Activated T-cell treated with anti-CD3 and anti-CD28 coated beads for 48 hours (primary cell): ENCODE measurements at regions not wholly inside any gene's neighbourhood (a gene's known extent, or its start where the extent isn't known, plus 50 kb on each side); places are given as distances from the start of the nearest gene placed in this dataset.

Experiments used
- DNase-seq: peaks from one replicate; pipeline ENCODE4 v3.0.0-alpha.2; 2020; ENCODE audit warnings: low read depth

DNA sequence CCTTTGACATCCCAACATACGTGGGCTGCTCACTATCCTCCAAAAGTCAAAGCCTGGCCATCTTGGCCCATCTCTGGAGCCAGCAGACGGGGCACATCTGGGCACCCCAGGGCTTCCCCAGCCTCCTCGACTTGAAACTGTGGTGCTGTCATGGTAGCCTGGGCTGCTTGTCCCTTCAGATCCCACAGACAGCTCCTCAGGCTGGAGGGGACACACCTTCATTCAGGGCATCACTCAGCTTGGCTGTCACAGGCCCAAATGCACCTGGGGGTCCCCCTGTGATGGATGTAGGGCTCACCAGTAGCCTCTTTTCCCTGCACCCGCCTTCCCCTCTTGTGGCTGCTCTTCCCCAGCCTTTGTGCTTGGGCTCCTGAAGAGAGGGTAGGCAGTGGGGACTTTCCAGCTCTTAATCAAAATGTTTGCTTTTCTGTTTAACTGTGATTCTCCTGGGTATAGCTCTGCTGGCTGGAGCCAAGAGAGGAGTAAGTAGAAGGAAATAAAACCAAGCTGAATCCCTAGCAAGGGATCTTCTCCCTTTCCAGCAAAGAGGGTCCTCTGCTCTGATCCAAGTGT lies 92.3 kb downstream of the GYPC start:
- no peak for DNase-seq

DNA sequence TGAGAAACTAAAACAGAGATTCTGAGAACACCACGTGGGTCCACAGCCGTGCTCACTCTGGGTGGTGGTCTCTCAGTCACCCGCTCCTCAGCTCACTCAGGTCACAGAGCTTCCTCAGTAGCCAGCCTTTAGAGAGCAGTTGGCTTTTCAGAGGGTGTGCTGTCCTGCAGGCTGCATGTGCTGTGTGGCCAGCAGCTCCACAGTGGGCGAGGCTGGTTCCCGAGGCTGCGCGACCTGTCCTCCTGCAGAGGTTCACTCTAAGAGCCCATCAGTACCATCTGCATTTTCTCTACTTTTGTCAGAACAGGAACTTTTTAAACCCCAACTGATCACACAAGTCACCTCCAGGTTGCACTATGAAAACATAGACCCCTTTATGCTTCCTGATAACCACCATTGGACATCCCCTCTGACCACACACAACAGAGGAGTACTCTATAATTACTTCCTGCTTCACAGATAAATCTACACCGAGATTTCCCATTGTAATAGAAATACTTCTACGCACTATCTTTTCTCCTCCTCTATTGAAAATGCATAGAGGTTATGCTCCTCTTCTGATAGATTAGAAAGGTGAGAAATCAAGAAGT lies 93.1 kb downstream of the GYPC start:
- no peak for DNase-seq

DNA sequence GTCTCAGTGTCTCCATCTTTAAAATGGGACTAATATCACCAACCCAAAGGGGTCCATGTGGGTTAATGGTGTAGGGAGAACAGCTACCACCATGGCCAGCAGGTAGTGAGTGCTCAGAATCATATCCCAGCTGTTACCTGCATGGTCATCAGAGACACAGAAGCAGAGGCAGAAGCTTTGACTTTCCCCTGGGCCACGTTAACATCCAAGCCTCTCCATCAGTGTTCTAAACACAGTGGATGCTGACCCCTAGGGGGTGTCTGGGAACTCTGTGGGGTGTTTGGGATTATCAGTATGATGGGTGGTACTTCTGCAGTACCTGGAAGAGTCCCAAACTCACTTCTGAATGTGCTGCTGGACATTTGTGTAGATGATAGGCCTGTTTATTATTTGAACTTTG lies 93.6 kb downstream of the GYPC start:
- no peak for DNase-seq

- DNase-seq = no peak
These were observed 94.5 kb downstream of the GYPC start for GRCh38 chr2:126750506-126750905.

- no peak for DNase-seq
These were observed 95.5 kb downstream of the GYPC start for GRCh38 chr2:126751477-126751876.

- no peak for DNase-seq
These were observed 96.9 kb downstream of the GYPC start for GRCh38 chr2:126752876-126753275.

GRCh38 chr2:126753501-126754212 lies 97.7 kb downstream of the GYPC start:
- no peak for DNase-seq

DNA sequence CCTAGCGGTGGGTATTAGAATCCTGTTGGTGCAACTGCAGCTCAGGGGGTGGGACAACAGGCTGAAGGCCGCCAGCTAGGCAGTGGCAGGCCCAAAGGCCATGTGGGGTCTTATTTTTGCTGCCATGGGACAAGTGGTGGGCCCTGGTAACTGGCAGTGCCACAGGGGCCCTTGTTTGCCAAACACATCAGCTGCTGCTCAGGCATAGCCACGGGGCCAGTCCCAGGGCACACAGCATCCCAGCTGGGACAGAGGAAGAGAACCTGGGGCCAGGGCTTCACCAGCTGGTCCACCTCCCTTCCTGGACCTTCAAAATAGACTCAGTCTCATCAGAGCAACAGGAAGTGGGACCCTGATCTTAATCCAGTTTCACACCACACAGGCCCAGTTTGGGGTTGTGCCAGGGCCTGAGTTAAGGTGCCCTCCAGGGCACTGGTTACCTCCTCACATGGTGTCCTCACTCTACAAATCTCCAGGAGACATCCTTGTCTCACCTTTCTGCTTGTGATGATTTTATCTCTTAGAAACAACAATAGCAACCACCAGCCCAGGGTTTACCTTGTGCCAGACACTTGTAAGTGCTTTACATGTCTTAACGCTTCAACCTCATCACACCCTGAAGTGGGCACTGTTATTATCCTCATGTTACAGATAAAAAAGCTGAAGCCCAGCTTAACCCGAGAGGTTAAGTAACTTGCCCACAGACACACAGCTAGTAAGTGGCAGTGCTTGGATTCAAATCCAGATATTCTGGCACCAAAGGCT lies 98.5 kb downstream of the GYPC start:
- DNase-seq = no peak

DNA sequence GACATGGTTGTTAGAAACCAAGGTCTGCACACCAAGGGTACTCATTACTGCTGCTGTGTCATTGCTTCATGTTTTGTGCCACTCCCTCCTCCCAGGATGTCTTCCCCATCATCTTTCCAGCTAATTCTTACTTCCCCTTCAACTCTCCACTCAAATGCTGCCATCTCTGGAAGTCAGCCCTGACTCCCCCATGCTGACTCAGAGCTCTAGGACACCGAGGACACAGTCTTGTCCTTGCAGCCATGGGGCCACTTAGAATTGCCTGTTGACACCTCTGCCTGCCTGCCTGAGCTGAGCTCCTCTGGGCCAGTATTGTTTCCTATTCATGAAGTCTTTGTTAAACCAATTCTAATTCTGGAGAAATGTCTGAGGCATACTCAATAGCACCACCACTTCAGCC lies 100.2 kb downstream of the GYPC start:
- no peak for DNase-seq

DNA sequence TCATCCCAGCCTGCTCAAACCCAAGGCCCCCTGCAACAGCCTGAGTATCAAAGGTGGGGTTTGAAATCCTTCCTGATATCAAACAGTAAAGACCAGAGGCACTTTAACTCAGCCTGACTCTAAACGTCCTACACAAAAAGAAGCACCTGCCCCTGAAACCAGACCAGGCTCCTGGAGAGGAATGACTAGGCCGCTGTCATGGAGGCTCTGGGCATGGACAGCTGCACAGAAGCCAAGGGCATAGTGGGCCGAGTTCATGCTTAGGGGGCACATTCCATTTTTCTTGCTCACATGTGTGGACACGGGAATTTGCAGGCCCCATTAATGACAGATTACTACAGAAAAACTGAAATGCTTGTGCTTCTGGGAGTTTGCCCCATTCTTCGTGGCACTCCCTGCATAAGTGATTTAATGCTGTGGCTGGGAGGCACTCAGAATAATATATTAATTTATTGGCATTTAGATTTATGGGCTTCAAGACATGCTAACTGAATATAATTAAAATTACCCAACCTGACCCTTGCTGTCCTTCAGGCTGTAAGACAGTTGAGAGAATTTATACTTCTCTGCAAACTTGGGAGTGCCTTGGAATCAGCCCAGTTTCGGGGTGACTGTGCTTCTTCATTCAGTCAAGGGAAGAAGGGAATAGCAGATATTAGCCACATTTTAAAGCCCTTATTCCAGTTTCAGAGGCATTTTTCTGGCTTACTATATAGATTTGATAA lies 105.5 kb downstream of the GYPC start:
- DNase-seq = no peak

- peak; percentile 14 for DNase-seq
These were observed 106.3 kb downstream of the GYPC start for GRCh38 chr2:126761981-126762878.

GRCh38 chr2:126764686-126765265 lies 108.8 kb downstream of the GYPC start:
- no peak for DNase-seq

DNA sequence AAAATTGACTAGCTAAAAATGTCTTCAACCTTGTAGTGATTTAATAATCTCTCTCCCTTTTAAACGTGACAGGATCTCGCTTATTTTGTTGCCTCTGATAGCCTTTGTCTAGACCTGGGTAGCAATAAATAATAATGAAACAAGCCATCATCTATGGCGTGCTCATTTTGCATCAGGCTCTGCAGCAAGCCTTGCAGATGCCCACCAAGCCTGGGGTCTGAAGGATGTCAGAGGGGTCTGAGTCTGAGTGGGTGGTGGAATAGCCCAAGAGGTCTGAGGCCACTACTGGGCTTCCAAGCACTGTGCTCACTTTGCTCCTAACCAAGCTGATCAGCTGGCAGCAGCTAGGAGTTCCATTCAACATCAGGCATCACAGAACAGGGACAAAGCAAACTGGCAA lies 109.4 kb downstream of the GYPC start:
- DNase-seq = no peak

- DNase-seq = no peak
These were observed 110.5 kb downstream of the GYPC start for GRCh38 chr2:126766295-126766968.

- no peak for DNase-seq
These were observed 111.0 kb downstream of the GYPC start for GRCh38 chr2:126766969-126767296.

DNA sequence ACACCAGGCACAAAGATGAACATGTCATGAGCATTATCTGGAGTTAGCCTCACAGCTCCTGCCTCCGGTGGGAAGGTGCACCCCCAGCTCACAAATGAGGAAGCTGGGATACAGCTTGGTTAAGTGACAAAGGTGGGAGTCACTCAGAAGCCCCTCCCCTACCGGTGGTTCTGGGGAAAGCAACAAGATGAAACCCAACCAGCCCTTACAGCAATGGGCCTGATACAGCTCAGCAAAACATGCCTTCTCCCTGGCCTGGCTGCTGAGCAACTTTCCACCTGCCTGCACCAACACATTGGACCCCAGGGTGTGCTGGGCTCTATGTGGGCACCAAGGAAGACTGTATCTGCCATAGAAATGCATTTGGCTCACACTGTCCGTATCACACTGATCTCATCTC lies 113.2 kb downstream of the GYPC start:
- no peak for DNase-seq

DNA sequence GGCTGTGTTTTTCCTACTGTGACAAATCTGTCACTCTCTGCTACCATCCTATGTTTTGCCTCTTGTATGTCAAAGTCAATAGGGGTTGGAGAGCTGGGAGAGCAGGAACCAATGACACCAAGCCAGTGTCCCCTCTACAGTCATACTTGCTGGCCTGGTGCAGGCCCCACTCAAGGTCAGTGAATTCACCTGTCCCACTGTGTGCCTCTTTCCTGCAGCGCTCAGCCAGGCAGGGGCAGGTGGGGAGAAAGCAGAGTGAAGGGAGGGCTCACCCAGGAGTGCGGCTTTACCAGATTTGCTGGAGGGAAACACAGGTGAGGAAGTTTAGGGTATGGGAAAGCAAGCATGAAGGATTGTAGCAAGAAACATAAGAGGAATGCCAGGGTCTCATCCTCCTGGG lies 114.5 kb downstream of the GYPC start:
- DNase-seq = no peak

DNA sequence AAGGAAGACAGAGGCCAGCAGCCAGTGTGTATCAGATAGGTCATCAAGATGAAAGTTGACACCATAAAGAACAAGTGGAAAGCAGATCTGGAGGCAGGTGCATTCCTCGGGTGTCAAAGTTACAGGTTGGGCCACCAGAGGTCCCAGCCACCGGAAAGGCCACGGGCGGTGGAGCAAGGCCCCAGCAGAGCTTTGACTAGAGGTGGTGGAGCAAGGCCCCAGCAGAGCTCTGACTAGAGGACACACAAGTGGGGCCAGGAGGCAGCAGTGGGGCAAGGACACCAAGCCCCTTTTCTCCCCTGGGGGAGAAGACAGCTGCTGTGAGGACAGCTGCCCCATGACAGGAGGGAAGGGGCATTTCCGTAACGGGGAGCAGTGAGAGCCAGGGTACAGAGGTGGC lies 115.1 kb downstream of the GYPC start:
- no peak for DNase-seq

- no peak for DNase-seq
These were observed 115.7 kb downstream of the GYPC start for GRCh38 chr2:126771501-126772195.

- DNase-seq = no peak
These were observed 118.3 kb downstream of the GYPC start for GRCh38 chr2:126774290-126774689.
